HG03342 (cell line): ENCODE measurements at regions not wholly inside any gene's neighbourhood (a gene's known extent, or its start where the extent isn't known, plus 50 kb on each side); places are given as distances from the start of the nearest gene placed in this dataset.
"Not testable (repeated sequence)": the region's sequence is repeated elsewhere in the genome, so short reads cannot be mapped to it uniquely, and the experiment has no call there.

Experiments used
- ATAC-seq: cut with Tn5 transposase; IDR thresholded peaks from one replicate; pipeline ENCODE4 v1.9.1; 2021; ENCODE audit warnings: mild to moderate bottlenecking, moderate library complexity; ENCODE audit not compliant: unreplicated experiment

DNA sequence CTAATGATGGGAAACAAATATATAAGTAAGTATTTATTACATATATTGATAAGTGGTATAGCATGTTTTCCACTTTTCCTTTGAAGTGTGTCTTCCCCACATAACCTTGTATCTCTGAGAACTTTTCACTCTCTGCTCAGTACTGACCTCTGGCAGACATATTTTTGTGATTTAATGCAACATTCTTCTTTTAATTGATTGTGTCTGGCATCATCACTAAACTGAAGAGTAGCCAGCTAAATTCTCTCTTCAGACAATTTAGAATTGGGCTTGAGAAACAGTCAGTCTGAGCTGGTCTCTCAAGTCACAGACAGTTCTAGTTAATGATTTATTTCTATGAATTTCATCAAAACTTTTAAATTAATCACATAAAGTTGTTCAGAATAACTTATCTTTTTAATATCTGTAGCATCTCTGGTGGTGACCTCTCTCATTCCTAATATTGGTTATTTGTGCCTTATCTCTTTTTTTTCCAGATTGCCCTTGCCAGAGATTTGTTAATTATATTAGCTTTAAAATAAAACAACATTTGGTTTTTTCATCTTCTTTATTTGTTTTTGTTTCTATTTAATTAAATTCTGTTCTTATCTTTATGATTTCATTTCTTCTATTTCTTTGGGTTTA lies 230.0 kb upstream of the VLDLR start:
- not testable (repeated sequence) for ATAC-seq

GRCh38 chr9:2394087-2394741 lies 227.4 kb upstream of the VLDLR start:
- not testable (repeated sequence) for ATAC-seq

GRCh38 chr9:2395814-2396612 lies 225.6 kb upstream of the VLDLR start:
- no peak for ATAC-seq

DNA sequence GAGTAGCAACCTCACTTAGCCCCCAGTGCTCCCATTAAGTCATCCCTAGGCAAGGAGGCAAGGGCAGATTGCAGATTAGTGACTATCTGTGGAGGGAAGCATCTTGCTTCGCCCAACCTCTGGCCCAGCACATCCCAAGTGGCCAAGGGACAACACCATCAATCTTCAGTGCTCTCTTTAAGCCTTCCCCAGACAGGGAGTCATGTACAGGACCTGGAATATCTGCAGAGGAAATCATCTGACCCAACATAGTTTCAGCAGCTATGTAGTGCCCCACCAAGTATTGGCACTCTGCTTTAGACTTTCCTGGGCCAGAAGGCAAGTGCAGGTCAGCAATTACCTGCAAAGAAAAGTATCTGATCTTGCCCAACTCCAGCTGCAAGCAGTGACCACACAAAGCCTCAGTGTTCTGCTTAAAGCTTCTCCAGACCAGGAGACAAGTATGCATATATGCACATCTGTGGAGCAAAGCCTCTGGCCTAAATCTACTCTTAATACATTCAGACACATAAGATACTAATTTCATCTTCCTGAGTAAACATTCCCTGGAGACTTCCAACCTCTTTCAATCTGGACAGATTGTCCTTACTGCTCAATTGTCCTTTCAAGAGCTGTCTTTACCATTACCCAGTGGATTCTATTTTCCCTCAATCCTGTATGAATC lies 224.8 kb upstream of the VLDLR start:
- ATAC-seq, result no peak

DNA sequence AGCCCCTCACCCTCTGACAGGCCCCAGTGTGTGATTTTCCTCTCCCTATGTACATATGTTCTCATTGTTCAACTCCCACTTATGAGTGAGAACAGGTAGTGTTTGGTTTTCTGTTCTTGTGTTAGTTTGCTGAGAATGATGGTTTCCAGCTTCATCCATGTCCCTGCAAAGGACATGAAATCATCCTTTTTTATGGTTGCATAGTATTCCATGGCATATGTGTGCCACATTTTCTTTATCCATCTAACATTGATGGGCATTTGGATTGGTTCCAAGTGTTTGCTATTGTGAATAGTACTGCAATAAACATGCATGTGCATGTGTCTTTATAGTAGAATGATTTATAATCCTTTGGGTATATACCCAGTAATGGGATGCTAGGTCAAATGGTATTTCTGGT lies 223.7 kb upstream of the VLDLR start:
- ATAC-seq, result not testable (repeated sequence)

DNA sequence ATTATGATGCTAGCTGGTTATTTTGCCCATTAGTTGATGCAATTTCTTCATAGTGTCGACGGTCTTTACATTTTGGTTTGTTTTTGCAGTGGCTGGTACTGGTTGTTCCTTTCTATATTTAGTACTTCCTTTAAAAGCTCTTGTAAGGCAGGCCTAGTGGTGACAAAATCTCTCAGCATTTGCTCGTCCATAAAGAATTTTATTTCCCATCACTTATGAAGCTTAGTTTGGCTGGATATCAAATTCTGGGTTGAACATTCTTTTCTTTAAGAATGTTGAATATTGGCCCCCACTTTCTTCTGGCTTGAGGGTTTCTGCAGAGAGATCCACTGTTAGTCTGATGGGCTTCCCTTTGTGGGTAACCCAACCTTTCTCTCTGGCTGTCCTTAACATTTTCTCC lies 219.8 kb upstream of the VLDLR start:
- ATAC-seq, result not testable (repeated sequence)

- ATAC-seq, result no peak
These were observed 217.9 kb upstream of the VLDLR start for GRCh38 chr9:2403701-2404100.

GRCh38 chr9:2406252-2406651 lies 215.3 kb upstream of the VLDLR start:
- ATAC-seq, result no peak

GRCh38 chr9:2407450-2407849 lies 214.1 kb upstream of the VLDLR start:
- ATAC-seq, result no peak

- no peak for ATAC-seq
These were observed 209.9 kb upstream of the VLDLR start for GRCh38 chr9:2411459-2412215.

DNA sequence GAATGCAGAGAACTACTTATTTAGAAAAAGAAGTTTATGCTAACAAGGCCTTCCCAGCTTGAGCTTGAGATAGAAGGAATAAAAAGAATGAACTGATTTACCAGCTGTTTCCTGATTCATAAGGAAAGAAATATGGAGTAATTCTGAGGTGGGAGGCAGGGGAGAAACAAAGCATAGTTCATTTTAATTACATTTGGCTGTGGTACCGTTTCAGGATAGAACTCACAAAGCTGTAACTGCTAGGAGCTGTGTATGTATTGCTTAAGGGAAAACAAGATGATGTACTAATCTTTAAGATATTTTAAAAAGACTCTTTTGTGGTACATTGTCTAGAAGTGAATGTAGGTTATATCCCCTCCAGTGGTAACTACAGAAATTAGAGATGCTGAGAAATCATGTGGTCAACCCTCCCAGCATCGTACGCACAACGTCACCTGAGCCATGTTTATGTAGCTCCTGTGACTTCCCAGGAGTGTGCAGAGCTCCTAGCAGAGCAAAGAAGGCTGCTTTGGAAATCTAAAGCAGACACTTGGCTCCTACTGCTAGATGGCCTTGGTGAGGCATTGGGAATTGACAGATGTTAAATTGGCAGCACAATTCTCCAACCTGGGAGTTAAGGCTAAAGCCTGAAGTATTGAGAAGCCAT lies 208.3 kb upstream of the VLDLR start:
- ATAC-seq, result no peak

DNA sequence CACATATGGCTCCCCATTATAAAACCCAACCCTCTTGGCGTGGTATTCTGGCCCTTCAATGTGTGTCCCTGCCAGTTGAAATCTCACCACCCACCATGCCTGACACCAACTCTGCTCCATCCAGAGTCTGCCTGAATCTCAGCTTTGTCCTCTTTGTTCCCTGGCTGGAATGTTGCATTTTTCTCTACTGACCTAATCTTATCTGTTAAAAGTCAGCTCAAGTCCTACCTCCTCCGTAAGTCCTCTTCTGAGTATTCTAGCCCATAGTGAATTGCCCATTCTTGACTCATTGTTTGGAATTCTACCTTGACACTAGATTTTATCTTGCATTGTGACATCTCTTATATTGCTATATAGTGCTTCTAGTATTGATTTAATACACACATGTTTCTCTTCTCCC lies 207.1 kb upstream of the VLDLR start:
- ATAC-seq, result no peak

GRCh38 chr9:2415326-2415725 lies 206.3 kb upstream of the VLDLR start:
- no peak for ATAC-seq

DNA sequence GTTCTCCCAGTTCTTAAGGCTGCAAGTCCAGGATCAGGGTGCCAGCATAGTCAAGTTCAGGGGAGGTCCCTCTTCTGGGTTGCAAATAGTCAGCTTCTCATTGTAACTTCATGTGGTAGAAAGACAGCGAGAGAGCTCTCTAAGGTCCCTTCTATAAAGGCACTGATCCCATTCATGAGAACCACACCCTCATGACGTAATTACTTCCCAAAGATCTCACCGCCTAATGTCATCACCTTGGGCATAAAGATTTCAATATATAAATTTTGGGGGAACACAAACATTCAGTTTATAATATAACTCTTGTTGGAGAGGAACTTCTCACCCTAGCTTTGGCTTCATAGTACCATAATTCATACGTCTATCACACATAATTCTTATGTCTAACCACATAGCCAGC lies 203.9 kb upstream of the VLDLR start:
- ATAC-seq, result no peak

- no peak for ATAC-seq
These were observed 203.0 kb upstream of the VLDLR start for GRCh38 chr9:2418619-2419018.

DNA sequence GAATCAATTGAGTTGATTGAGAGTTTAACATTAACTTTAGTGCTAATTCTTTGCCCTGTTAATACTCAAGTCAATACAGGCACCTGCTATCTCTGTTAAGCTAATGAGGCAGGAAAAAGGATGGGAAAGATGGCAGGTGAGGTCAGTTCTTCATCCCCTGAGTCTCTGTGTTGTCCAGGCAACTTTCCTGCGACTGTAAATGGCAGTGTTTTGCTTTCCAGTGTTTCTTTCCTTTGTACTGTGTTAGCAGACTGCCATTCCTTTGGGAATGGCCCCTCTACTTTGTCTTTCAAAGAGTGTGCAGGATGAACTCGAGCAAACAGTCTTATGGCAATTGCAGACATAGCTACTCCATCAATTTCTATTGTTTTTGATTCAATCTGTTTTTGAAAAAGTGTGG lies 202.2 kb upstream of the VLDLR start:
- no peak for ATAC-seq

- no peak for ATAC-seq
These were observed 201.0 kb upstream of the VLDLR start for GRCh38 chr9:2420543-2420942.

DNA sequence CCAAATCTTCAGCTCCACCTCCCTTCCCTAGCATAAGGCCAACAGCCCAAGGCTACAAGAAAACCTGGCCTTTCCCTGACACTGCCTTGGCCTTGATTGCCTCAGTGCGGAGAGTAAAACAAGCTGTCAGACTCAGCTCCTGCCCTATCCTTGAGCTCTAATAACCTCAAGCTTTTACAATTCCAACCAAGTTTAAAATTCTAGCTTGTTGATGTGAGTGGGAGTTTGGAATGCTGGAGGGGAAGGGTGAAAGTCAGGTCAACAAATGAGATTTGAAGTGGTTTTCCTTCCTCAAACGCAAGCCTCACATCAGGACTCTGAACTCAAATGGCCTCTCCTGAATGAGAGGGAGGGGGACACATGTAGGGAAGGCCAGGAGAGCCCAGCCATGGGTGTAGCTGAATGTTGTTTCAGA lies 197.0 kb upstream of the VLDLR start:
- ATAC-seq, result no peak

- no peak for ATAC-seq
These were observed 195.9 kb upstream of the VLDLR start for GRCh38 chr9:2425676-2426075.

DNA sequence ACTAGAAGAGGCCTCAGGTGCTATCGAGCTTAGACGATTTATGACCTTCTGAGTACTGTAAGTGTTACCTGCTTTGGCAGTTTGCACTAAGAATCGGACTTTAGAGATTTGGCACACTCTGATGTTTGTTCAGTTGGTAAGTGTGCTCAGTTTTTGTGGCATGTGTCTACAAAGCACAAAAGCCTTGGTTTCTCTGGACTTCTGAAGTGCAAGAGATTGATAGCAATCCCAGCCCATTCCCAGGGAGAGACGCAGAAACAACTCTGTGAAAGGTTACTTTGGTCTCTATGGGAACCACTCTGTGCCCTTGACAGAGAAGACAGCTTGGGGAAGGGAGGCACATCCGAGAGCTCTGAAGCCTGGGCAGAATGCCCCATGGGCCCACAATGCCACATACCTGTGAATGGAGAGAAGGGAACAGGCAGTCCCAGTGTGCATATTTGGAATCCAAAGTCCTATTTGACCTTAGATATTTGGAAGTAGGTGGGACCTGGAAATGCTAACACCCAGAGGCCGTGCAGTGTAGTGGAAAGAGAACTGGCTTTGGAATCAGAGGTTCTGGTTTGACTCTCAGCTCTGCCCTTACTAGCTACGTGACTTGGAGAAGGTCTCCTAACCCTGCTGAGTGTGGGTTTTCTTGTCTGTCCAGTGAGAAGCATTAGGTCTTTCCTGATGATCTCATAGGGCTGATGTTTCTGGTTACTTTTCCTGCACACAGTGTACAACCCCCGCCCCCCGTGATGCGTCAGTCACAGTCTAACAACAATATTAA lies 194.3 kb upstream of the VLDLR start:
- no peak for ATAC-seq
